ENCODE measurements at regions not wholly inside any gene's neighbourhood (a gene's known extent, or its start where the extent isn't known, plus 50 kb on each side); places are given as distances from the start of the nearest gene placed in this dataset.

DNA sequence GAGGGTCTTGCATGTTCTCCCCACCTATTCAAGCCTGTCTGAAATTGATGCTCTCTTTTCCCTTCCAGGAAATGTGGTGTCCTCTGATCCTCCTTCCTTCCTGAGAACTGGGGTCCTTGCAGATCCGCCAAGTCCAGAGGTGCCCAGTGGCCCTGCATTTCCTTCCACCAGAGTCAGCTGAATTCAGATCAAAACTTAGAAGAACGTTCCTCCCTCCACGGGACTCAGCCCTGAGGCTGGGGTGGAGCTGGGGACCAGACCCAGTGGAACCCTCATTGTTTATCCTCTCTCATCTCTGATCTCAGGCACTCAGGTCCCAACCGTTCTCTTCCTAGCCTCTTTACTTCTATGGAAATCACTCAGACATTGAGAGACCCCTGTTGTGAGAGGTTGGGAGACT lies 477.3 kb downstream of the TSHZ3 start:
- TF ChIP-seq, protein P1, sequence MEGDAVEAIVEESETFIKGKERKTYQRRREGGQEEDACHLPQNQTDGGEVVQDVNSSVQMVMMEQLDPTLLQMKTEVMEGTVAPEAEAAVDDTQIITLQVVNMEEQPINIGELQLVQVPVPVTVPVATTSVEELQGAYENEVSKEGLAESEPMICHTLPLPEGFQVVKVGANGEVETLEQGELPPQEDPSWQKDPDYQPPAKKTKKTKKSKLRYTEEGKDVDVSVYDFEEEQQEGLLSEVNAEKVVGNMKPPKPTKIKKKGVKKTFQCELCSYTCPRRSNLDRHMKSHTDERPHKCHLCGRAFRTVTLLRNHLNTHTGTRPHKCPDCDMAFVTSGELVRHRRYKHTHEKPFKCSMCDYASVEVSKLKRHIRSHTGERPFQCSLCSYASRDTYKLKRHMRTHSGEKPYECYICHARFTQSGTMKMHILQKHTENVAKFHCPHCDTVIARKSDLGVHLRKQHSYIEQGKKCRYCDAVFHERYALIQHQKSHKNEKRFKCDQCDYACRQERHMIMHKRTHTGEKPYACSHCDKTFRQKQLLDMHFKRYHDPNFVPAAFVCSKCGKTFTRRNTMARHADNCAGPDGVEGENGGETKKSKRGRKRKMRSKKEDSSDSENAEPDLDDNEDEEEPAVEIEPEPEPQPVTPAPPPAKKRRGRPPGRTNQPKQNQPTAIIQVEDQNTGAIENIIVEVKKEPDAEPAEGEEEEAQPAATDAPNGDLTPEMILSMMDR (IDR thresholded peaks at IDR 0.05; ENCODE audit: control insufficient read depth, insufficient read depth, low read depth, low read length, missing control alignments) = no peak
- DNase-seq (ENCODE audit: low read depth) = no peak
- no peak overlapping the region for H3K4me3 ChIP-seq (ENCODE audit: control insufficient read depth, low read depth, low read length)

DNA sequence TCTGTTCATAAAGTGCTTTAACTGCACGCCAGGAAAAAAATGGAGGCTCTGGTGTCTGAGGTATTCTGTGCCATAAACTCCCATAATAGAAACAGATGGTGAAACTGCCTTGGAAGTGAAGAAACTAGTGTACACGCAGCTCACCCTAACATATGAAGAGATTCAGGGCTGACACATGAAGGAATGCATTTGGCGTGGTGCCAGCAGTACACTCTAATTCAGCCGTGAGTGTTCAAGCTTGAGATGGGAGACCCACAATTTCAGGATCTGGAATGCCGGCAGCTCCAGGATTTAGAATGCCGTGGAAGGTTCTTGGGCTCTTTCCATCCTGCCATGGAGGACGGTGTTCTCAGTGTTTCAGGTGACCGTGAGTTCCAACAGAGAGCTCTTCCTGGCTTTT lies 478.4 kb downstream of the TSHZ3 start:
- no peak overlapping the region for H3K4me3 ChIP-seq (ENCODE audit: control insufficient read depth, low read depth, low read length)
- no peak for DNase-seq (ENCODE audit: low read depth)
- TF ChIP-seq, protein P1 (IDR thresholded peaks at IDR 0.05; ENCODE audit: control insufficient read depth, insufficient read depth, low read depth, low read length, missing control alignments) = no peak

DNA sequence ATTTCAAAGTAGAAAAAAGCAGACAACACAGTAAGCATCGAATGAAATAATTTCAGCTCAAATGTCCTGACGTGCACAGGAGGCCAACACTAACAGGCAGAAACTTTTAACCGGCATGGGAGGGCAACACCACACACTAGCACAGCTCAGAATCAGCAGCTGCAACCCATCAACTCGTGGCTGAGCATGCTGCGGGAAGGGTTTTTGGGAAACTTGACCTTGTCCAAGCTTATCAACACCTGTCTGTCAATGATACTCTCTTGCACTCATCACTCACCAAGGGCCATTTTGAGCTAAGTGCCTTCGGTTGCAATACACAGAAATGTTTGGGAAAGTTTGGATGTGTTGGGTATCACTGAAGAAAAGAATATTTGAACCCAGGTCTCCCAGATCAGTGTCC lies 483.7 kb downstream of the TSHZ3 start:
- TF ChIP-seq, protein P1 (IDR thresholded peaks at IDR 0.05; ENCODE audit: control insufficient read depth, insufficient read depth, low read depth, low read length, missing control alignments) = no peak
- H3K4me3 ChIP-seq (ENCODE audit: control insufficient read depth, low read depth, low read length) = no peak overlapping the region
- DNase-seq (ENCODE audit: low read depth) = no peak

DNA sequence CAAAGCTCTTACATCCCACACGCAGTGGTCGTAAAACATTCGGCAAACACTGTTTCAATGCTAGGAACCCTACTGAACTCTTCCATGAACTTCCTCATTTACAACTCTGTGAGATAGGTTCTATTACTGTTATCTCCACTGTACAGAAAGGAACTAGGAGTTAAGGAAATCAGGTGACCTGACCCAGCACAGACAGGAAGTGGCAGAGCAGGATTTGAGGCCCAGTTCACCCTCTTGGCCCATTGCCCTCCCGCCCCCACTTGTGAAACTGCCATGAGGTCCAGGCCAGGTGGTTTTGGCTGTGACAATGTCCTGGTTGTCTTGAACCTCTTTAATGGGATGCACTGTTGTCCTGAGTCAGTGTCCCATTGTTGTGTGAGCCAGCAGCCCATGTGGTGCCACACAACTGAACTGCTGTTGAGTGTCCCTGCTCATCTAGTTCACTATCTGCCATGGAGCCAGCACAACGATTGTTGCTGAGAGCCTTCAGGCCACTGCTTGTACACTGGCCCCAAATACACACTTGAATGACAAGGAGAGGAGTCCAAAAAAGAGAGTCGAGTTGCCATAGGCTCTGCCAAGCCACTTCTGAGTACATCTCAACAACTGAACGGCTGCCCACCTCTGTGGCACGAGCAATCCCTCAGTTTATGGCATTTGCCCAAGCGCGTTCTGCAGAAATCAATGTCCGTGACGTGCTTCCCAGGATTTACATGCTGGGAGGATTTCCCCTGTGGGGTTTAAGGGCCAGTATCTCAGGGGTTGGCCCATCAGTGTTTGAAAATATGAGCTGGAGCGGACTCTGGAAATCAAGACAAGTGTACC lies 484.6 kb downstream of the TSHZ3 start:
- TF ChIP-seq, protein P1 (IDR thresholded peaks at IDR 0.05; ENCODE audit: control insufficient read depth, insufficient read depth, low read depth, low read length, missing control alignments) = no peak
- H3K4me3 ChIP-seq (ENCODE audit: control insufficient read depth, low read depth, low read length) = no peak overlapping the region
- DNase-seq (ENCODE audit: low read depth) = no peak

DNA sequence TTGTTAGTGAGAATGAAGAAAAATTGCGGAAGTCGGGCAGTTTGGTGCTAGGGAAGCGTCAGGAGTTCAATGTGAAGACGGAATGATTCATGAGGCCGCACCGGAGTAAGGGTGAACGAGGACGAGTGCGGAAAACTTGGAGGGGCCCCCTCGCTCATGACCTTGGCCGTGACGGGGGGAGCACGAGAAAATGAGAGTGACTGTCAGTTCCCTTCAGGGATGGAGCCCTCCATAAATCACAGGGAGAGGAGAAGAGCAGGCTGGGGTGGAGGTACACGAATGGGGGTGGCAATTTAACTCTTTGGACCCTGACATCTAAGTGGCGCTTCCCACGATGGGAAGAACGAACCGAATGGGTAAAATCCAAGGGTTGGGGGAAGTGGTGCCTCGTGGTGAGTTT lies 486.4 kb downstream of the TSHZ3 start:
- DNase-seq (ENCODE audit: low read depth) = no peak
- no peak overlapping the region for H3K4me3 ChIP-seq (ENCODE audit: control insufficient read depth, low read depth, low read length)
- TF ChIP-seq, protein P1 (IDR thresholded peaks at IDR 0.05; ENCODE audit: control insufficient read depth, insufficient read depth, low read depth, low read length, missing control alignments) = no peak

DNA sequence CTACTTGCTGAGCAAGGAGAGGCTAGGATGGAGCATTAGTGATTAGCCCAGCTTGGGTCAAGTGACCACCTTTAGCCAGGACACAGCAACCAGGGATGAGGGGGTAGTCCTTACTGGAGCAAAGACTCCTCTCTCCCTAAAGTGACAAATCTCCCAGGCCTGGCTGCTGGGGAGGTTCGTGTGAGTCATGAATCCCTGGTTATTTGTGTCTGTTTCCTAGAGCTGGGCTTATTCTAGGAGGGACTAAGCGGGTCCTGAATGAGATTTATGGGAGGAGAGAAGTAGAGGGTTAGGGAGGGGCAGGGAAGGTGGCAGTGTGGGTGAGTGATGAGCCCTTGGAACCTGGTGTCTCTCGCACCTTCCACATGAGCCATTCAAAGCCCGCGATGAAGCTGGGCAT lies 487.3 kb downstream of the TSHZ3 start:
- no peak overlapping the region for H3K4me3 ChIP-seq (ENCODE audit: control insufficient read depth, low read depth, low read length)
- no peak for DNase-seq (ENCODE audit: low read depth)
- TF ChIP-seq, protein P1 (IDR thresholded peaks at IDR 0.05; ENCODE audit: control insufficient read depth, insufficient read depth, low read depth, low read length, missing control alignments) = no peak
